Heart left ventricle (tissue), 16 donors: ENCODE measurements at regions not wholly inside any gene's neighbourhood (a gene's known extent, or its start where the extent isn't known, plus 50 kb on each side); places are given as distances from the start of the nearest gene placed in this dataset.
"Not testable (repeated sequence)": the region's sequence is repeated elsewhere in the genome, so short reads cannot be mapped to it uniquely, and the experiment has no call there.

Experiments used
- ATAC-seq, 4 donors: fragments of 200-7000 bp; cut with Tn5 transposase; one replicate each; pipeline ENCODE4 v1.9.1; 2020 to 2022; ENCODE audit warnings: moderate library complexity in 4 of 4, mild to moderate bottlenecking in 3 of 4, moderate number of reproducible peaks in 1 of 4
- DNase-seq, 5 donors: peaks; one replicate each; pipeline ENCODE4 v3.0.0-alpha.2; 2020
- H3K27ac ChIP-seq, 12 donors: fragments of 200-600 bp; sonication (generic) in 4 of 12; one replicate each; pipeline versions ENCODE4 v1.5.0 to v1.8.0; 2016 to 2022; ENCODE audit warnings: mild to moderate bottlenecking in 2 of 12
- H3K27me3 ChIP-seq, 9 donors: fragments of 200-600 bp; sonication (generic) in 2 of 9; one replicate each; pipeline versions ENCODE4 v1.5.1 to v1.8.0; 2016 to 2022; ENCODE audit warnings: mild to moderate bottlenecking in 3 of 9
- H3K36me3 ChIP-seq, 9 donors: fragments of 200-600 bp; sonication (generic) in 2 of 9; one replicate each; pipeline versions ENCODE4 v1.5.0 to v1.8.0; 2018 to 2022; ENCODE audit warnings: mild to moderate bottlenecking in 2 of 9
- H3K4me1 ChIP-seq, 12 donors: fragments of 200-600 bp; sonication (generic) in 4 of 12; one replicate each; pipeline versions ENCODE4 v1.5.0 to v1.8.0; 2016 to 2022; ENCODE audit warnings: mild to moderate bottlenecking in 3 of 12
- H3K4me3 ChIP-seq, 12 donors: fragments of 200-600 bp; sonication (generic) in 4 of 12; one replicate each; pipeline versions ENCODE4 v1.5.0 to v1.8.0; 2017 to 2022; ENCODE audit warnings: mild to moderate bottlenecking in 9 of 12, moderate library complexity in 4 of 12
- H3K9me3 ChIP-seq, 12 donors: fragments of 200-600 bp; sonication (generic) in 4 of 12; one replicate each; pipeline versions ENCODE4 v1.5.0 to v1.8.0; 2016 to 2022; ENCODE audit warnings: mild to moderate bottlenecking in 1 of 12
- WGBS, 4 donors: extraction: QIAGEN DNeasy Blood & Tissue Kit in 2 of 4; methylation state at CpG; one replicate each; pipeline versions ENCODE4 v1.1.5 to v1.1.7; 2013 to 2018; 5-methylcytosine and 5-hydroxymethylcytosine counted together
- intact Hi-C, 10 donors: fragments of 100-400 bp; cut with DNase I; formaldehyde crosslinking; loops; one replicate each; pipeline versions ENCODE4 v1.11.1 to v1.14.2; 2022
- donor health status: ischemic (EF 13 %, LVEDD 7.1; RV severe dilation, severe dysfunction).
- donor health status: healthy with polysubstance abuse.
- donor health status: DM: no; HTN: yes; CAD: no.
- donor health status: DM: no; HTN: no; CAD: no.
- donor health status: ischemic (EF 25% LVEDD 6.9; RV normal size, moderate dysfunction).
- donor health status: ischemic (EF 25% LVEDD 5.7; RV mildly dilated, moderate dysfunction).
- donor health status: healthy.
- donor health status: DM: yes; HTN: yes; CAD: no.
- donor health status: ischemic (EF 35%, LVEDD 5.7; RV mildly dilated, moderate dysfunction).
- donor health status: nonischemic (EF 11% LVEDD 7.7; RV severe dilation, severe dysfunction).
- donor health status: DM: yes; HTN: yes; CAD: no.
- donor health status: PGD.
- donor health status: ischemic (EF 29% LVEDD 5.4; RV normal size, mild dysfunction).
- donor health status: nonischemic (EF 23%, LVEDD 6.1; RV moderate dilation, normal function).

GRCh38 chr2:89286448-89287080 lies 595.1 kb downstream of the RPIA start:
- H3K27ac ChIP-seq, H3K36me3 ChIP-seq, H3K27me3 ChIP-seq, DNase-seq, ATAC-seq, H3K4me1 ChIP-seq, H3K4me3 ChIP-seq, intact Hi-C loops, H3K9me3 ChIP-seq: not testable (repeated sequence)
- WGBS, 4 donors = 83 to 91% methylated on average over 2 of the region's 8 CpGs; no CpG with 5 or more reads in 2 of the 4 donors

- ATAC-seq, DNase-seq, H3K36me3 ChIP-seq, H3K9me3 ChIP-seq, H3K27me3 ChIP-seq, intact Hi-C loops, H3K4me3 ChIP-seq, H3K27ac ChIP-seq, H3K4me1 ChIP-seq: not testable (repeated sequence)
- WGBS, 4 donors = no CpG with 5 or more reads among the region's 4 CpGs
Observed at GRCh38 chr2:89287084-89287483, 595.6 kb downstream of the RPIA start.

- H3K27me3 ChIP-seq, H3K9me3 ChIP-seq, ATAC-seq, H3K4me3 ChIP-seq, H3K36me3 ChIP-seq, intact Hi-C loops, H3K27ac ChIP-seq, DNase-seq, H3K4me1 ChIP-seq: not testable (repeated sequence)
- WGBS, 4 donors = 87% methylated on average over 2 of the region's 7 CpGs; no CpG with 5 or more reads in 3 of the 4 donors
Observed at GRCh38 chr2:89291717-89292298, 600.3 kb downstream of the RPIA start.

GRCh38 chr2:89293399-89293798 lies 601.9 kb downstream of the RPIA start:
- ATAC-seq, H3K4me3 ChIP-seq, intact Hi-C loops, H3K9me3 ChIP-seq, H3K4me1 ChIP-seq, H3K36me3 ChIP-seq, H3K27me3 ChIP-seq, H3K27ac ChIP-seq, DNase-seq: not testable (repeated sequence)
- no CpG with 5 or more reads among the region's 4 CpGs for whole genome bisulfite sequencing, 4 donors

GRCh38 chr2:89294335-89294734 lies 602.9 kb downstream of the RPIA start:
- H3K9me3 ChIP-seq, H3K4me3 ChIP-seq, H3K4me1 ChIP-seq, ATAC-seq, DNase-seq, H3K27ac ChIP-seq, H3K27me3 ChIP-seq, intact Hi-C loops, H3K36me3 ChIP-seq: not testable (repeated sequence)
- no CpG with 5 or more reads among the region's 1 CpG for WGBS, 4 donors

GRCh38 chr2:89296820-89297398 lies 605.4 kb downstream of the RPIA start:
- H3K4me3 ChIP-seq, DNase-seq, H3K36me3 ChIP-seq, H3K27me3 ChIP-seq, H3K27ac ChIP-seq, H3K4me1 ChIP-seq, intact Hi-C loops, H3K9me3 ChIP-seq, ATAC-seq: not testable (repeated sequence)
- WGBS, 4 donors = 60 to 94% (median 70%) methylated on average over 1 to 2 of the region's 7 CpGs; no CpG with 5 or more reads in 1 of the 4 donors

- ATAC-seq = peak in 1 of 4 donors; percentile 49
- H3K4me1 ChIP-seq, DNase-seq, intact Hi-C loops, H3K27me3 ChIP-seq, H3K4me3 ChIP-seq, H3K9me3 ChIP-seq, H3K36me3 ChIP-seq, H3K27ac ChIP-seq: not testable (repeated sequence)
Observed at GRCh38 chr2:89299196-89299595, 607.7 kb downstream of the RPIA start.

GRCh38 chr2:89305623-89306022 lies 614.1 kb downstream of the RPIA start:
- H3K4me1 ChIP-seq, ATAC-seq, intact Hi-C loops, H3K9me3 ChIP-seq, H3K27ac ChIP-seq, H3K27me3 ChIP-seq, DNase-seq, H3K36me3 ChIP-seq, H3K4me3 ChIP-seq: not testable (repeated sequence)
- WGBS, 4 donors = 50 to 80% (median 65%) methylated on average over 1 of the region's 2 CpGs
